OCI-M1 (cell line): ENCODE measurements at regions not wholly inside any gene's neighbourhood (a gene's known extent, or its start where the extent isn't known, plus 50 kb on each side); places are given as distances from the start of the nearest gene placed in this dataset.

ENCODE experiments used
- DNase-seq: peaks from one replicate; lab custom pipeline; 2025; lab: John Stamatoyannopoulos, UW

- peak; percentile 25 for DNase-seq
Observed at GRCh38 chr12:127728285-127728684, 538.7 kb upstream of the TMEM132C start.

DNA sequence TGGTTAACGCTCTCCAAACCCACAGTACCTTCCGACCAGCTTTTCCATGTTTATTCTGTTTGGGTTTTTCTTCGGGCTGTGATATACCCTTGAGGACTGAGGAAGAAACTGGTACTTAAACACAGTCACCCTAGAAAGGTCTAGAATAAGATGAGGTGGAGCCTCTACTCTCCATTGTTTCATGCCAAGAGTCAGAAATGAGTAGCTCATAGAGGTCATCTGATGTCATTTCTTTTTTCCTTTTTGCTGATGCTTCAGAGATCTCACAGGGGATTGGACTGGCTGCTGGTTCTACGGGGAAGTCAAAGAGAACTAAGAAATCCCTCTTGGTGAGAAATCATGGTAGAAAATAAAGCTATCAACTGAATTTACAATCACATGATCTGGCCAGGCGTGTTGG is 538.2 kb upstream of the TMEM132C start:
- DNase-seq, result no peak

DNA sequence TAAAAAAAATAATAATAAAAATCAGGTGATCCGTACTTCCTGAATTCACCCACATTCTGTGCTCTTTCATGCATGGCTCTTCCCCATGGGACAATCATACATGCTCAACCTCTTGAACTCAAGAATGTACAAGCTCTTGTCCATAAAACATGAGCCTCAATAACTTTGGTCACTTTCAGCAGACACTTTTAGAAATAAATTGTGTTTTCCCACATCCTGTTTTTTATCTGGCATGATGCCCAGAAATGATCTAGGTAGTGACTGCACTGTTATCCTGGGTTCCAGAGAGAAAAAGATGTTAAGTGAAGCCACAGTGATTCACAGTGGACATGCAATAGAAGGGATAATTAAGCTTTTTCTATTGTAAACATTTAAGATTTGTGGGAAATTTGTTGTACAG is 537.6 kb upstream of the TMEM132C start:
- peak; percentile 84 for DNase-seq

DNA sequence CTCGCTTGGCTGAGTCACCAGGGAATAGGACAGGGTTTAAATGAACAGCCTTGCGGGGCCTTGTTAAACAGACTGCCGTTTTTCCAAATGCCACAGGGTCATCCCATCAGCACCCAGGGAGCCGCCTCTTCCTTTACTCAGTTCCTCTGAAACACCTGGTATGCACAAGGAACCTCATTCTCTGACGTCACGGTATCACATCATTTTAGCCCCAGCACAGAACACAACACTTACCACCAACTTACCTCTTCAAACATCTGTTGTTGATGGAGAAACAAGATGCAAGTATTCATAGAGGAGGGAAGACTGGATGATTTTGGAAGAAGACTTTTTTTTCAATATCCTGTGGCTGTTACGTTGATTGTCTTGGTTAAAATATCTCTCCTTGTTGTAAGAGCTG is 535.3 kb upstream of the TMEM132C start:
- no peak for DNase-seq

- no peak for DNase-seq
Observed at GRCh38 chr12:127742231-127742630, 524.7 kb upstream of the TMEM132C start.

DNA sequence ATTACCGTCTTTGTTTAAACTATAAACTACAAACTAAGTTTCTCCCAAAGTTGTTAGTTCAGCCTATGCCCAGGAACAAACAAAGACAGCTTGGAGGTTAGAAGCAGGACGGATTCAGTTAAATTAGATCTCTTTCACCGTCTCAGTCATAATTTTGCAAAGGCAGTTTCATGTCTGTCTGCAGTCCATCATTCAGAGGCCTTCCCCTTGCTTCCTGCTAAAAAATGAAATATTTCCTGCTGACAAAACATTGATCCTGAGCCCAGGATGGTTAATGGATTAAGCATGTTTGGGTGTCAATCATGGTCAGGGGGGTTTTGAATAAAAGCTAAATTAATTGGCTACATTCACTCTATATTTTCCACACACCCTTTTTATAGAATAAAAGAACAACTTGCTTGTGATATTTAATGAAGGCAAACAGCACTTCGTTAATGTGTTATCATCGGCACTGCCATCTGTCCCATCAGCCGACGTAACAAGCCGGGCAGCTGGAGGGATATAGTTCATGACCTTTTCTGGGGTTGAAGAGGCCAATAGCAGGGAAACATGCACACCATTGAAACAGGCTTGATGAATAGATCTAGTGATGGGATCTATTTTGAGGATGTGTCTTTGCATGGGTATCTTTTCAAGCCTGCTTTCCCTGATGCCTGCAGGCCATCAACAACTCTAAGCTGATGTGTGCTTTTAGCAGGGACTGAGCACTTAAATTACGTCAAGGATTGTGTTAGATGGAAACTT is 521.3 kb upstream of the TMEM132C start:
- DNase-seq, result no peak

GRCh38 chr12:127749416-127749815 is 517.6 kb upstream of the TMEM132C start:
- DNase-seq, result peak; percentile 94

DNA sequence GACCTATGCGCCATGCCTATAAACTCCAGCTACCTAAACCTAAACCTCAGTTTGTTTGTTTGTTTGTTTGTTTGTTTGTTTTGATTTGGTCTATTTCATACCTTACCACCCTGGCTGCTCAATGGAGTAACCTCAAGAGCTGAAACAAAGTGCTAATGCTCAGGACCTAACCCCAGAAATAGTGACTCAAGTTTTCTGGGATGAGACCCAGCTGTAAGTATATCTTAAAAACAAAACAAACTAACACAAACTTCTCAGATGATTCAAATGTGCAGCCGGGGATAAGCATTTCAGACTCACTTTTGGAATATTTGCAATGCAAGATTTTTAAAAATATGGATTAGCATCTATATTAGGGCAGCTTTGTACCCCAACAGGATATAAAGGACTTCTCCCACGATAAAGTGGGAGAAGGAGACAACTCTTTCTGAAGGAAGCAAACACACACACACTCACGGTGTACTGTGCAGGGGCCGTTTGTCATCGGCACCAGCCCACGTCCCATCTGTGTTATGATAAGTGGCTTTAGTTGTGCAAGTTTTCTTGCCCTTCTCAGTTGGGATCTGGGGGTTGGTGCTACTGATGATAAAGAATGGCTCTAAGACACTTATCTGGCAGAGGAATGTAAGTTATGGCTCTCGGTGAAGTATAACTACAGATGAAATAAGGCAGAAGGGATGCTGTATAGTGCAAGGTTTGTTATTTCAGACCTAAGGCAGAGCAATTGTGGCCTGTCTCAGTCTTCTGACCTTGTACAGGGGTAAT is 516.7 kb upstream of the TMEM132C start:
- peak; percentile 92 for DNase-seq

DNA sequence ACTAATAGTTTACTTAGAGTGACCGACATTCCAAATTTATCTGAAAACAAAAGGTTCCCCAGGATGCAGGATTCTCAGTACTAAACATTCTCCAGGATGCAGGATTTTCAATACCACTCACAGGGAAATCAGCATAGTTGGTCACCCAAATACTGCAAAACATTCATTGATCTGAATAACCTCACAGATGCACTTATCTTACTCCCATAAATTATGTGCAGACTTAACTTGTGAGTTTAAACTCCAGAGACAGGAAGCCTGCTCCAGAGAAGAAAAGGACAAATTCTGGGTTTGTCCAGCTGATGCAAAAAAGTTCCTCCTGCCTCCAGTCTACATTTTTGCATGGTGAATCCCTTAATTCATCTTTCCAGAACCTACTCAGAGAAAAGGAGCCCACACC is 514.2 kb upstream of the TMEM132C start:
- no peak for DNase-seq

DNA sequence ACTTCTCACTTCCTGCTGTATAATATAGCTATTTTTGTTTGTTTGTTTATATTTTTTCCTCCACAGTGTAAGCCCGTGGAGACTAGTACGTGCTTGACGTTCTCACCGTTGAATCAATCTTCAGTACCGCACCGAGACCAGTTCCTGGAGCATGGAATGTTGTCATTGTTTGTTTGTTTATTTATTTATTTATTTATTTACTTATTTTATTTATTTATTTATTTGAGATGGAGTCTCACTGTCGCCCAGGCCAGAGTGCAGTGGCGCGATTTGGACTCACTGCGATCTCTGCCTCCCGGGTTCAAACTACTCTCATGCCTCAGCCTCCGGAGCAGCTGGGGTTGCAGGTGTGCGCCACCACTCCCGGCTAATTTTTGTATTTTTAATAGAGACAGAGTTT is 506.6 kb upstream of the TMEM132C start:
- DNase-seq, result no peak

DNA sequence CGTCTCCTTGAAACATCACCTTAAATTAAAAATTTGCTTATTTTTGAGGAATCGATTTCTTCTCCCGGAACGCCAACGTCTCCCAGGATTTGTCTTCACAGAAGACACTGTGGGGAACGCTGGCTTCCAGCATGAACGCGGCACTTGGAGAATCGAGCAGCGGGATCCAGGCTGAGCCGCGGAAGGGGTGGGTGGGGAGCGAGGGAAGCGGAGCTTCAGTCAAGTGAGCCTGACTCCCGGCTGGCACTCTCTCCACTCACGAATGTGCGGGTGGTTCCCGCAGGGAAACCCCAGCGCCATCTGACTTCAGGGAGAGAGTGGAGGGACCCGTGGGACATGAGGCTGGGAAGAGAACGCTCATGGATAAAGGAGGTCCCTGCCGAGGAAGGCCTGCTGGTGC is 506.0 kb upstream of the TMEM132C start:
- DNase-seq, result no peak

GRCh38 chr12:127761880-127762279 is 505.1 kb upstream of the TMEM132C start:
- no peak for DNase-seq

DNA sequence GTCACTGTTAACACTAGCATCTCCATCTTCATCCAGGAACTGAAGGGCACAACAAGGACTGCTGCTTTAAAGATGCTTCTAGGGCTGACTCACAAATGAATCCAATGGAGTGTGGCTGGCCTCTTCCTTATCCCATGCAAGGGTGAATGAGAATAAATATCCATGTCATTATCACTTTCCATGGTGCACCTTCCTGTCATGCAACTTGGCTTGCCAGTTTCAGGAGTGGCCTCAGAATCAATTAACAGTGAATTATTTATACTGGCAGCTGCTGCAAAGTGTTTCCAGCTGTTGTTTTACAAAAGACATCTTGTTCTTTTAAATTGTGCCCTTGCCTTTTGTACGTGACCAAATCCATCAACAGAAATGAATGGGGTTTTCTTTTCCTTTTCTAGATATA is 499.3 kb upstream of the TMEM132C start:
- DNase-seq, result peak; percentile 31

DNA sequence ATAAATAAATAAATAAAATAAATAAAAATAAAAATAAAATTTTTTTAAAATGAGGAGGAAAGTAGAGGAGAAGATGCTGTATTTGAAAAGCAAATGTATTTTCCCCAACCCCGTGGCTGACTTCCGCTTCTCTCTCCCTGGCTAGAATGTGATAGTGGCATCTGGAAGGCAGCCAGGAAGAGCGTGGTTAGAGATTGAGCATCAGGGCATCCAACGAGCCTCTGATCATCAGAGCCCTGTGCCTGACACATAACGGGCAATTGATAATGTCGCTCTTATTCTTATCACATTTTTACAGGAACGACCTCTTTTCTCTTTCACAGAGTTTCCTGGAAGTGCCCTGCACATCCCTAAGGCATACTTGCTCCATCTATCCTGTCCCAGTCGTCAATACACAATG is 496.9 kb upstream of the TMEM132C start:
- DNase-seq, result peak; percentile 99

DNA sequence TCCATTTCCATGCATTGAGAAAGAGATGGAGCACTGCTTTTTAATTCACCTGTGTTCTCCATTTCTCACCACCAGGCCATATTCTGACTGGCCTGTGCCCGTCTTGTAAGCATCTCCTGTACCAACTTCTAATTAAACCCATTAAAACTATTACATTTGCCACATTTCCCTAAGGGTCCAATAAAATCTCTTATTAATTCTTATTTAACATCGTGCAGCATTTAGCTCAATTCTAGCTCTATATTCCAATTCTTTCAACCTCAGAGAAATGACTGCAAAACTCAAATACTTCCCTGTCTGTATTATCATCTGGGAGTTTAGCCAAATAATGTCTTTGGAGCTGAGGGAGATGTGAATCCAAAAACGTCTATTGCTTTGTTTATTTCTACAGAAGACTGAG is 495.4 kb upstream of the TMEM132C start:
- DNase-seq, result no peak

DNA sequence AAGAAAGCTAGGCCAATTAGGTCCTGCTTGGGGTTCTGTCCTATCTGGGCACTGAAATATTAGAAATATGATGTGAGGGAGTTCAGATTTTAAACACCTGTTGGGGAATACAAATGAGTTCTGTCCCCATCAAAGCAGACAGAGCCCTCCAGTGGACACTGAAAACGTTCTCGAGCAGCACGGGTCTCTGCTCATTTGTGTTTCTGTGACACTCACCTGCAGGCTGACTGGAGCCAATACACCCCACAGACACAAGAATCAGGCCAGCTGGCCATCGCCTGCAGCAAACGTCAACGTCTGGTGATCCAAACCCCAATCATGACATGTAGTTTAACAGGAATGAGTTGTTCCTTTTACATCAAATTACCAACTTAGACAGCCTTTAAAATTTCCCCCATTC is 493.4 kb upstream of the TMEM132C start:
- DNase-seq, result peak; percentile 79

DNA sequence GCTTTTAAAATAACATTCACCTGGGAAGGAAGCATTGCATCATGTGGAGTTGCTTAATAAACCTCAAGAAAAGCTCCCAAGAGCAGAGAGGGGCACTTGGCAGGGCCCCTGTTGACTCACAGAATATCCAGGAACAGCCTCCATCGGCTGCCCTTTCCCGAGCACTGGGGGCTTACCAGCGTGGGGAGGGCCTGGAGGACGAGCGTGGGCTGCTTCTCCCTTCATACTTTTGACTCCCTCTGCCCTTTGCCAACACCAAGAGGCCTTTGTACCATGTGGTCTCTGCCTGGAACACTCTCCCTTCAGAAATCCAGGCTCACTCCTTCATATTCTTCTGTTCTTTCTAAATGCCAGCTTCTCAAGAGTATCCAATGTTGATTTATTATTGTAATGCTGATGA is 492.1 kb upstream of the TMEM132C start:
- no peak for DNase-seq

DNA sequence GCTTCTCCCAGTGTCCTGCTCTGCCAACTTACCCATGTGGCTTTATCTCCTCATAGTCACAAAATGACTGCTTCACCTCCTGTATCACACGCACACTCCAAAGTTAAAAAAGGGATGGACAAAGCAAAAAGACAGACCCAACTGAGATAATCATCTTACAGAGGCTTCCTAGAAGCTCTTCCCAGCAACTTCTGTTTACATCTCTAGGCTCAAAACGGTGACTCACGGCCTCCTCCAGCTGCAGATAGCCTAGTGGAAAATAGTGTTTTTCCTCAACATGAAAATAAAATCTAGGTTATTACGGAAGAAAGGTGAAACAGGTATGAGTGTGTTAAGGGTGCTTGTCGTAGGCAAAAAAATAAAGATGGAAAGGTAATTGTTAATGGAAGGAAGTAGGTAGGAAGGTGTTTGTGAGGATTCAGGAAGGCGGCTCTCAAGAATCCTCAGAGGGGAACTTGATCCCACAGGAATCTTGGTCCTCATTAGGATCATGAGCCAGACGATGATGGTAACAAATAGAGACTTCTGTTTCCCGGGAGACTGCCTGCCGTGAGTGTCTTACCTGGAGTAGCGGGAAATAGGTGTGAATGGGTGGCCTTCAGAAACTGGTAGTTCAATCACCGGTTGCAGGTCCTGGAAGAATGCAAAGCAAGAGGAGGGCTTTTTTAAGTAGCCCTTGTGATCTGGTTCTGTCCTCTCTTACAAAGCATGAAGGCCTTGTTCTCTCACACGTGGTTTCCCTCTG is 487.5 kb upstream of the TMEM132C start:
- DNase-seq, result no peak

- DNase-seq, result no peak
Observed at GRCh38 chr12:127780881-127781280, 486.1 kb upstream of the TMEM132C start.

- DNase-seq, result no peak
Observed at GRCh38 chr12:127781336-127781735, 485.6 kb upstream of the TMEM132C start.

- no peak for DNase-seq
Observed at GRCh38 chr12:127785540-127785939, 481.4 kb upstream of the TMEM132C start.

GRCh38 chr12:127785986-127786590 is 480.9 kb upstream of the TMEM132C start:
- peak; percentile 65 for DNase-seq
